ENCODE measurements at regions not wholly inside any gene's neighbourhood (a gene's known extent, or its start where the extent isn't known, plus 50 kb on each side); places are given as distances from the start of the nearest gene placed in this dataset.

GRCh38 chr11:81673001-81673400 lies 1060.7 kb downstream of the FAM181B start:
- TF ChIP-seq POLR2A (IDR thresholded peaks at IDR 0.05) (no peak), CTCF (IDR thresholded peaks at IDR 0.05) (no peak)
